ENCODE measurements at regions not wholly inside any gene's neighbourhood (a gene's known extent, or its start where the extent isn't known, plus 50 kb on each side); places are given as distances from the start of the nearest gene placed in this dataset.

- Histone ChIP-seq H3K27ac (ENCODE audit: low read depth, low read length, poor library complexity, severe bottlenecking) (no peak overlapping the region), H3K9me2 (ENCODE audit: insufficient read depth, low read length) (no peaks in the 10 kb centered on the region), H3K79me2 (ENCODE audit: insufficient read depth, low read depth, low read length) (no peaks in the 10 kb centered on the region), H3K9me3 (ENCODE audit: low read length) (no peaks in the 10 kb centered on the region), H2AFZ (ENCODE audit: low read length) (no peak overlapping the region), H3K4me2 (ENCODE audit: low read length) (no peak overlapping the region), H3K4me3 (ENCODE audit: low read depth, low read length, poor library complexity, severe bottlenecking) (no peak overlapping the region), H3K36me3 (ENCODE audit: insufficient read depth, low read length) (no peaks in the 10 kb centered on the region), H4K20me1 (ENCODE audit: insufficient read depth, low read length) (no peaks in the 10 kb centered on the region), H3K4me1 (ENCODE audit: insufficient read depth, low read length, poor library complexity, severe bottlenecking) (no peaks in the 10 kb centered on the region)
- ChIA-PET POLR2A (no interaction called here), CTCF (ENCODE audit: unreplicated experiment) (no interaction called here)
- DNase-seq (ENCODE audit: low spot score): no peak
- TF ChIP-seq, protein P1, sequence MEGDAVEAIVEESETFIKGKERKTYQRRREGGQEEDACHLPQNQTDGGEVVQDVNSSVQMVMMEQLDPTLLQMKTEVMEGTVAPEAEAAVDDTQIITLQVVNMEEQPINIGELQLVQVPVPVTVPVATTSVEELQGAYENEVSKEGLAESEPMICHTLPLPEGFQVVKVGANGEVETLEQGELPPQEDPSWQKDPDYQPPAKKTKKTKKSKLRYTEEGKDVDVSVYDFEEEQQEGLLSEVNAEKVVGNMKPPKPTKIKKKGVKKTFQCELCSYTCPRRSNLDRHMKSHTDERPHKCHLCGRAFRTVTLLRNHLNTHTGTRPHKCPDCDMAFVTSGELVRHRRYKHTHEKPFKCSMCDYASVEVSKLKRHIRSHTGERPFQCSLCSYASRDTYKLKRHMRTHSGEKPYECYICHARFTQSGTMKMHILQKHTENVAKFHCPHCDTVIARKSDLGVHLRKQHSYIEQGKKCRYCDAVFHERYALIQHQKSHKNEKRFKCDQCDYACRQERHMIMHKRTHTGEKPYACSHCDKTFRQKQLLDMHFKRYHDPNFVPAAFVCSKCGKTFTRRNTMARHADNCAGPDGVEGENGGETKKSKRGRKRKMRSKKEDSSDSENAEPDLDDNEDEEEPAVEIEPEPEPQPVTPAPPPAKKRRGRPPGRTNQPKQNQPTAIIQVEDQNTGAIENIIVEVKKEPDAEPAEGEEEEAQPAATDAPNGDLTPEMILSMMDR (conservative IDR thresholded peaks at IDR 0.05; ENCODE audit: low read length): no peak
- no peak for TF ChIP-seq EZH2phosphoT487 (IDR thresholded peaks at IDR 0.05; ENCODE audit: borderline replicate concordance, low read depth, low read length)
- no TSS peak for BruUV-seq (replicated peaks)
- intact Hi-C loops (cut with micrococcal nuclease; ENCODE audit: unreplicated experiment): no loop called here
These were observed 94.0 kb upstream of the ITGA6 start for GRCh38 chr2:172333235-172333977.

- Histone ChIP-seq H3K79me2 (ENCODE audit: insufficient read depth, low read depth, low read length) (no peaks in the 10 kb centered on the region), H3K9me3 (ENCODE audit: low read length) (no peaks in the 10 kb centered on the region), H3K9me2 (ENCODE audit: insufficient read depth, low read length) (no peaks in the 10 kb centered on the region), H3K27ac (ENCODE audit: low read depth, low read length, poor library complexity, severe bottlenecking) (no peak overlapping the region), H4K20me1 (ENCODE audit: insufficient read depth, low read length) (no peaks in the 10 kb centered on the region), H3K36me3 (ENCODE audit: insufficient read depth, low read length) (no peaks in the 10 kb centered on the region), H2AFZ (ENCODE audit: low read length) (no peak overlapping the region), H3K4me2 (ENCODE audit: low read length) (no peak overlapping the region), H3K4me3 (ENCODE audit: low read depth, low read length, poor library complexity, severe bottlenecking) (no peak overlapping the region), H3K4me1 (ENCODE audit: insufficient read depth, low read length, poor library complexity, severe bottlenecking) (no peaks in the 10 kb centered on the region)
- no peak for DNase-seq (ENCODE audit: low spot score)
- CTCF ChIA-PET (ENCODE audit: unreplicated experiment): no interaction called here
- intact Hi-C loops (cut with micrococcal nuclease; ENCODE audit: unreplicated experiment): no loop called here
- POLR2A ChIA-PET: no interaction called here
- no peak for TF ChIP-seq EZH2phosphoT487 (IDR thresholded peaks at IDR 0.05; ENCODE audit: borderline replicate concordance, low read depth, low read length)
- TF ChIP-seq, protein P1 (conservative IDR thresholded peaks at IDR 0.05; ENCODE audit: low read length): no peak
- no TSS peak for BruUV-seq (replicated peaks)
These were observed 93.4 kb upstream of the ITGA6 start for GRCh38 chr2:172333978-172334330.

DNA sequence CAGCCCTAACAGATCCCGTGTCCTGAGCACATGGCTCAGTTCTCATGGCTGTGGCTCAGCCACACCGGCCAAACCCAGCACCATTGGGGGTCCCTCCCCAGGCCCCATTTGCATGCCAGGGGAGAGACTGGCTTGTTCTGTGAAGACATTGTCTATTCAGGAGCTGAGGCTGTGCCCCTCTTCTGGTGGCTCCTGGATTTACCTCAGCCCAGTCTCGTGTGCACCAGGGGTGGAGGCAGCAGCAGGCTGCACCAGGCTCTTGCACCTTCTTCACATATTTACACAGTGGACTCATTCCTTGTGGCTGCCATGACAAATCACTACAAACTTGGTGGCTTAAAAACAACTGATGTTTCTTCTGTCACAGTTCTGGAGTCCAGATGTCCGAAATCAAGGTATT, 92.4 kb upstream of the ITGA6 start:
- no peak overlapping the region for H3K4me2 ChIP-seq (ENCODE audit: low read length)
- no TSS peak for BruUV-seq (replicated peaks)
- H3K36me3 ChIP-seq (ENCODE audit: insufficient read depth, low read length): no peaks in the 10 kb centered on the region
- no peaks in the 10 kb centered on the region for H3K9me2 ChIP-seq (ENCODE audit: insufficient read depth, low read length)
- ChIA-PET POLR2A (no interaction called here), CTCF (ENCODE audit: unreplicated experiment) (no interaction called here)
- no peak overlapping the region for H2AFZ ChIP-seq (ENCODE audit: low read length)
- TF ChIP-seq EZH2phosphoT487 (IDR thresholded peaks at IDR 0.05; ENCODE audit: borderline replicate concordance, low read depth, low read length): no peak
- TF ChIP-seq, protein P1 (conservative IDR thresholded peaks at IDR 0.05; ENCODE audit: low read length): no peak
- no peak for DNase-seq (ENCODE audit: low spot score)
- intact Hi-C loops (cut with micrococcal nuclease; ENCODE audit: unreplicated experiment): no loop called here
- no peaks in the 10 kb centered on the region for H3K79me2 ChIP-seq (ENCODE audit: insufficient read depth, low read depth, low read length)
- no peaks in the 10 kb centered on the region for H3K4me1 ChIP-seq (ENCODE audit: insufficient read depth, low read length, poor library complexity, severe bottlenecking)
- no peaks in the 10 kb centered on the region for H3K9me3 ChIP-seq (ENCODE audit: low read length)
- no peak overlapping the region for H3K4me3 ChIP-seq (ENCODE audit: low read depth, low read length, poor library complexity, severe bottlenecking)
- H3K27ac ChIP-seq (ENCODE audit: low read depth, low read length, poor library complexity, severe bottlenecking): no peak overlapping the region
- no peaks in the 10 kb centered on the region for H4K20me1 ChIP-seq (ENCODE audit: insufficient read depth, low read length)
